Vagina (tissue), 2 donors: ENCODE measurements at regions not wholly inside any gene's neighbourhood (a gene's known extent, or its start where the extent isn't known, plus 50 kb on each side); places are given as distances from the start of the nearest gene placed in this dataset.

Experiments
- DNase-seq, 2 donors: peaks; one replicate each; pipeline ENCODE4 v3.0.0-alpha.2; 2017; ENCODE audit errors: extremely low spot score in 2 of 2
- H3K27ac ChIP-seq: fragments of 200-600 bp; sonication (generic); one replicate; pipeline ENCODE4 v1.5.1; 2019
- H3K27me3 ChIP-seq: fragments of 200-600 bp; sonication (generic); one replicate; pipeline ENCODE4 v1.5.1; 2019
- H3K36me3 ChIP-seq, 2 donors: fragments of 200-600 bp; sonication (generic); one replicate each; pipeline ENCODE4 v1.5.1; 2017 to 2019
- H3K4me1 ChIP-seq: fragments of 200-600 bp; sonication (generic); one replicate; pipeline ENCODE4 v1.5.1; 2019
- H3K4me3 ChIP-seq, 2 donors: fragments of 200-600 bp; sonication (generic); 1 replicate in 1 of 2; 2 replicates in 1 of 2; pipeline ENCODE4 v1.5.1; 2016 to 2019
- H3K9me3 ChIP-seq: fragments of 200-600 bp; sonication (generic); one replicate; pipeline ENCODE4 v1.5.1; 2019
- CTCF ChIP-seq, 3 experiments: fragments of 450-650 bp in 2 of 3; fragments of 200-600 bp in 1 of 3; sonication (generic) in 1 of 3; IDR thresholded peaks; one replicate each; pipeline ENCODE4 v1.5.1; 2017 to 2019; ENCODE audit warnings: antibody characterized with exemption in 3 of 3, mild to moderate bottlenecking in 2 of 3, moderate library complexity in 2 of 3
- POLR2A ChIP-seq, 2 donors: fragments of 450-650 bp; IDR thresholded peaks; one replicate each; pipeline ENCODE4 v1.6.1; 2017; ENCODE audit warnings: antibody characterized with exemption in 2 of 2, mild to moderate bottlenecking in 2 of 2, moderate library complexity in 2 of 2
- POLR2AphosphoS5 ChIP-seq, 2 donors: sonication (generic); formaldehyde crosslinking; IDR thresholded peaks; one replicate each; pipeline ENCODE4 v1.9.0; 2017; ENCODE audit warnings: antibody characterized with exemption in 2 of 2, mild to moderate bottlenecking in 2 of 2, low read depth in 1 of 2; ENCODE audit not compliant: insufficient read depth in 1 of 2
- intact Hi-C: fragments of 100-400 bp; cut with DNase I; formaldehyde crosslinking; loops from one replicate; pipeline ENCODE4 v1.15.1; 2023

- no peaks in the 10 kb centered on the region for H3K36me3 ChIP-seq
- intact Hi-C loops: no loop called here
- H3K4me3 ChIP-seq: no peak overlapping the region
- H3K9me3 ChIP-seq: no peaks in the 10 kb centered on the region
- TF ChIP-seq CTCF (IDR thresholded peaks at IDR 0.05) (no peak), POLR2AphosphoS5 (IDR thresholded peaks at IDR 0.05; ENCODE audit: insufficient read depth in 1 of 2, low read depth in 1 of 2) (no peak), POLR2A (IDR thresholded peaks at IDR 0.05) (no peak)
- H3K4me1 ChIP-seq: no peaks in the 10 kb centered on the region
- no peaks in the 10 kb centered on the region for H3K27me3 ChIP-seq
- no peak overlapping the region for H3K27ac ChIP-seq
- DNase-seq: no peak
Observed at GRCh38 chr18:27240383-27240782, 55.3 kb upstream of the CHST9 start.

- Histone ChIP-seq H3K4me3 (no peak overlapping the region), H3K9me3 (no peaks in the 10 kb centered on the region), H3K27ac (no peak overlapping the region), H3K36me3 (no peaks in the 10 kb centered on the region), H3K4me1 (no peaks in the 10 kb centered on the region), H3K27me3 (no peaks in the 10 kb centered on the region)
- TF ChIP-seq CTCF (IDR thresholded peaks at IDR 0.05) (no peak), POLR2AphosphoS5 (IDR thresholded peaks at IDR 0.05; ENCODE audit: insufficient read depth in 1 of 2, low read depth in 1 of 2) (no peak), POLR2A (IDR thresholded peaks at IDR 0.05) (no peak)
- DNase-seq: no peak
- intact Hi-C loops: no loop called here
Observed at GRCh38 chr18:27239669-27240068, 54.6 kb upstream of the CHST9 start.

DNA sequence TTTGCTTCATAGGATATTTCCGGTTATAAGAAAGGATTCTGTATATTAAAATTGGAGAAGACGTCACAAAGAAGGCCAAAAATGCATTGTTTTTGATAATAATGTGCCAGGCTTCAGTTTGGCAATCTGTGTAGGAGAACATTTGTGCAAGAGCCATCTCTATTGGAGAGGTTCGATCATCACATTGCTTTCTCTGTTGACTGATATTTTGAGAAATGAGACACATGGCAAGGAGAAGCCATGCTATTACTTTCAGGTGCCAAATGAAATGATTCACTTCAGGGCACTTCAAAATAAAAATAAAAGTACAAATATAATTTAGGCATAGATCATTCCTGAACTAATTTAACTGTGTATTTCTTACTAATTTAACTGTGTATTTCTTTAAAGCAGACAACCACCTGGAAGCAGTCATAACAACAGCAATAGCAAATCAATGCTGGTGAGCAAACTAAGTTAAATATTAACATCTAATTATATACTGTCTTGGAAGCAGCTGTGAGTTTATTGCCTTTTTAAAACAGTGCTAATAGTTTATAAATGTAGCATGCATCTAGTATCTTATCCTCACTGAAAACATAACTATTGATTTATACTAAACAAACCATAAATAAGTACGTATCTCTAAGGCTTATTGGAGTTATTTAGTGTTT lies 50.2 kb upstream of the CHST9 start:
- Histone ChIP-seq H3K36me3 (no peaks in the 10 kb centered on the region), H3K4me1 (no peaks in the 10 kb centered on the region), H3K27ac (no peak overlapping the region), H3K4me3 (no peak overlapping the region), H3K27me3 (no peaks in the 10 kb centered on the region), H3K9me3 (no peaks in the 10 kb centered on the region)
- TF ChIP-seq POLR2AphosphoS5 (IDR thresholded peaks at IDR 0.05; ENCODE audit: insufficient read depth in 1 of 2, low read depth in 1 of 2): no peak
- TF ChIP-seq CTCF (IDR thresholded peaks at IDR 0.05): no peak
- no peak for TF ChIP-seq POLR2A (IDR thresholded peaks at IDR 0.05)
- no peak for DNase-seq
- intact Hi-C loops: no loop called here
